ENCODE measurements at regions not wholly inside any gene's neighbourhood (a gene's known extent, or its start where the extent isn't known, plus 50 kb on each side); places are given as distances from the start of the nearest gene placed in this dataset.
"Not testable (repeated sequence)": the region's sequence is repeated elsewhere in the genome, so short reads cannot be mapped to it uniquely, and the experiment has no call there.

GRCh38 chr11:97611345-97611744, 1221.5 kb downstream of the JRKL start:
- DNase-seq, result no peak

- no peak for DNase-seq
These were observed 1224.8 kb downstream of the JRKL start for GRCh38 chr11:97614606-97615005.

- no peak for DNase-seq
These were observed 1225.7 kb downstream of the JRKL start for GRCh38 chr11:97615546-97615945.

GRCh38 chr11:97617031-97617430, 1227.2 kb downstream of the JRKL start:
- DNase-seq, result no peak

- DNase-seq, result no peak
These were observed 1230.2 kb downstream of the JRKL start for GRCh38 chr11:97620007-97620406.

GRCh38 chr11:97621282-97621681, 1231.5 kb downstream of the JRKL start:
- no peak for DNase-seq

- DNase-seq, result no peak
These were observed 1233.0 kb downstream of the JRKL start for GRCh38 chr11:97622795-97623194.

GRCh38 chr11:97636741-97637140, 1246.9 kb downstream of the JRKL start:
- DNase-seq, result not testable (repeated sequence)

GRCh38 chr11:97637701-97638100, 1247.9 kb downstream of the JRKL start:
- no peak for DNase-seq

GRCh38 chr11:97638641-97639224, 1248.9 kb downstream of the JRKL start:
- DNase-seq, result no peak

GRCh38 chr11:97641988-97642387, 1252.2 kb downstream of the JRKL start:
- DNase-seq, result no peak

GRCh38 chr11:97645736-97646135, 1255.9 kb downstream of the JRKL start:
- DNase-seq, result no peak

GRCh38 chr11:97656356-97656755, 1266.5 kb downstream of the JRKL start:
- DNase-seq, result no peak

- DNase-seq, result no peak
These were observed 1268.0 kb downstream of the JRKL start for GRCh38 chr11:97657852-97658251.

- DNase-seq, result no peak
These were observed 1277.2 kb downstream of the JRKL start for GRCh38 chr11:97667057-97667456.

- no peak for DNase-seq
These were observed 1293.9 kb downstream of the JRKL start for GRCh38 chr11:97683733-97684132.

GRCh38 chr11:97684486-97685439, 1295.0 kb downstream of the JRKL start:
- DNase-seq, result no peak

GRCh38 chr11:97685695-97686094, 1295.9 kb downstream of the JRKL start:
- no peak for DNase-seq

- peak; percentile 22 for DNase-seq
These were observed 1297.3 kb downstream of the JRKL start for GRCh38 chr11:97687111-97687510.

- no peak for DNase-seq
These were observed 1301.2 kb downstream of the JRKL start for GRCh38 chr11:97691061-97691460.

- DNase-seq, result no peak
These were observed 1313.1 kb downstream of the JRKL start for GRCh38 chr11:97702951-97703350.

- DNase-seq, result no peak
These were observed 1314.0 kb downstream of the JRKL start for GRCh38 chr11:97703851-97704250.

- DNase-seq, result not testable (repeated sequence)
These were observed 1315.3 kb upstream of the CNTN5 start for GRCh38 chr11:97705441-97705840.

- no peak for DNase-seq
These were observed 1302.8 kb upstream of the CNTN5 start for GRCh38 chr11:97717922-97718321.
